Epithelial cell of esophagus (primary cell): ENCODE measurements at regions not wholly inside any gene's neighbourhood (a gene's known extent, or its start where the extent isn't known, plus 50 kb on each side); places are given as distances from the start of the nearest gene placed in this dataset.
A peak's percentile ranks its signal among the peaks of the same experiment; 100 is the strongest.
"Not testable (repeated sequence)": the region's sequence is repeated elsewhere in the genome, so short reads cannot be mapped to it uniquely, and the experiment has no call there.

ENCODE experiments used
- DNase-seq: peaks from one replicate; pipeline ENCODE4 v3.0.0; 2010; ENCODE audit warnings: low read depth
- H3K4me3 ChIP-seq: 2 replicates; pipeline ENCODE4 v1.5.1; 2011; ENCODE audit warnings: mild to moderate bottlenecking, low read length, control low read depth
- TF ChIP-seq, protein P1 (sequence below): IDR thresholded peaks from 2 replicates; pipeline ENCODE4 v1.5.1; 2011; ENCODE audit warnings: low read depth, mild to moderate bottlenecking, low read length, control low read depth, inconsistent platforms; ENCODE audit not compliant: insufficient read depth; ENCODE audit errors: missing control alignments

DNA sequence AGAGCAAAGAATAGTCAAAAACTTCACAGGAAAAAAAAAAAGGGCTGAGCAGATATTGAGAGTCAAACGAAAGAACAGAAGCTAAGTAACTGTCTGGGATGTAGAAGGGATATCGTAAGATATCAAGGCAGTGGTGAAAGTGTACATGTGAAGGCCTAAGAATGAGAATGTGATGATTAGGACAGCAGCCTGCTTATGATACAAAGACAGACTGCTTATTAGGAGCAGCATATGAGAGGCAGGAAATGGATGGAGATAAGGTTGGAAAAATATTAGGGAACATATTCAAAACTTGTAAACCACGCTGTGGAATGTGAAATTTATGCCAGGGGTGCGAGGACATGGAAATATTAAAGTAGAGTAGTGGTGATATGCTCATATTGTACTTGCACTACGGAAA, 133.1 kb upstream of the FAM174A start:
- no peak for DNase-seq
- TF ChIP-seq, protein P1, sequence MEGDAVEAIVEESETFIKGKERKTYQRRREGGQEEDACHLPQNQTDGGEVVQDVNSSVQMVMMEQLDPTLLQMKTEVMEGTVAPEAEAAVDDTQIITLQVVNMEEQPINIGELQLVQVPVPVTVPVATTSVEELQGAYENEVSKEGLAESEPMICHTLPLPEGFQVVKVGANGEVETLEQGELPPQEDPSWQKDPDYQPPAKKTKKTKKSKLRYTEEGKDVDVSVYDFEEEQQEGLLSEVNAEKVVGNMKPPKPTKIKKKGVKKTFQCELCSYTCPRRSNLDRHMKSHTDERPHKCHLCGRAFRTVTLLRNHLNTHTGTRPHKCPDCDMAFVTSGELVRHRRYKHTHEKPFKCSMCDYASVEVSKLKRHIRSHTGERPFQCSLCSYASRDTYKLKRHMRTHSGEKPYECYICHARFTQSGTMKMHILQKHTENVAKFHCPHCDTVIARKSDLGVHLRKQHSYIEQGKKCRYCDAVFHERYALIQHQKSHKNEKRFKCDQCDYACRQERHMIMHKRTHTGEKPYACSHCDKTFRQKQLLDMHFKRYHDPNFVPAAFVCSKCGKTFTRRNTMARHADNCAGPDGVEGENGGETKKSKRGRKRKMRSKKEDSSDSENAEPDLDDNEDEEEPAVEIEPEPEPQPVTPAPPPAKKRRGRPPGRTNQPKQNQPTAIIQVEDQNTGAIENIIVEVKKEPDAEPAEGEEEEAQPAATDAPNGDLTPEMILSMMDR, result no peak
- H3K4me3 ChIP-seq, result no peak overlapping the region

DNA sequence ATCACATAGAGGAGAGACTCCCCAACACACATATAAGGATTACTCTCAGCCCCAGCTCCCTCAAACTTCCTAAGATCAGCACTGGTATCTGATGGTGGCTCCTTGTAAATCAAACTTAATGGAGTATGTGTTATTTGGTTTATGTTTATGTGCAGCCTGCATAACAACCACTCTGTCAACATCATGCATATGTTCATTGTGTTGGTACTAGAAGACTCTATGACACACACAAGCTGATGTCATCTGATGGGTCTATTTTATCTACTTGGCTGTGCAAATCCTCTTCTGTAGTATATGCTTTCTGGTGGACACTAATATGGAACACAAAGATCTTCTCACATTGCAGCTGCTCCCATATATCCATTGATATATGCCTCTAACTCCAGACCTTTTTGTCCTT, 134.0 kb upstream of the FAM174A start:
- TF ChIP-seq, protein P1, result no peak

DNA sequence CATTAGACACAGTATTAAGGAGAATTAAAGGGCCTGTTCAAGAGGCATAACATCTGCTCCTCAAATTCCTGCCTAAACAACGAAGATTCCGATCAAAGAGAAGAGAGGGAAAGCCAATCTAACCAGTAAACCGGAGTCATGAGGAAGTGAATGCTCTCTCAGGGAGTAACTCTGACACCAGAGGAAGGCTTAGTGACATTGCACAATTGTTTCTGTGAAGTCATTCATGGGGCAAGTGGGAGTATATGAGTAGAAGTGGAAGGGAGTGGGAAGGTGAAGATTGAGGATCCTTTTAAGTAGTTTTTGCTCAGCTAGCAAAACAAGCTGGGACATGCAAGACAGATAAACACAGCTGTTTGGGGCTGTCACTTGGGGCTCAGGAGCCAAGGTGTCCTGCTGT, 136.4 kb upstream of the FAM174A start:
- not testable (repeated sequence) for H3K4me3 ChIP-seq
- peak; percentile 24 for DNase-seq

More for the DNA sequence above, 134.0 kb upstream of the FAM174A start:
- no peak for DNase-seq
- no peak overlapping the region for H3K4me3 ChIP-seq

DNA sequence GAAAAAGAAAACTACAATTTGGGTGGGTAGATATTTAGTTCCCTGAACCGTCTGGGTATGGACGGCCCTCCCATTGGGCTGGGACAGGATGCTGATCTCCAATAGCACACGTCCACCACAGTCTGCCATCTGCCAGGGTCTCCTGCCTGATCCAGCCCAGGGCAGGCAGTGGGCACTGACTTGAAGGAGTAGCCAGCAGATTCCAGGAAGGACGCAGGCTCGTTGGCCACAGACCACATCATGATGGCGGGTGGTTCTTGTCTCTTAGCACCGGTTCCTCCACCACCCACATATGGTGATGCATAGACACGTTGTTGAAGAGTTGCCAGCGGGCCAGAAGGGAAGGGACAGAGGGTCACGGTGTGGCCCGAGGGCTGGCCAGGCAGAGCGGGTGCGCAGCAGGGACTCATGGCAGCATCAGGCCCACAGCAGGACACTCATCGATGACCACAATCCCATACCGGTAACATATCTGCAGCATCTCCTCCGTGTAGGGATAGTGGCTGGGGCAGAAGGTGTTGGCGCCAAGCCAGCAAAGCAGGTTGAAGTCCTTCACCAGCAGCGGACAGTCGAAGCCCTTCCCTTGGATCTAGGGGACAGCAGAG, 155.8 kb upstream of the FAM174A start:
- DNase-seq, H3K4me3 ChIP-seq: not testable (repeated sequence)

DNA sequence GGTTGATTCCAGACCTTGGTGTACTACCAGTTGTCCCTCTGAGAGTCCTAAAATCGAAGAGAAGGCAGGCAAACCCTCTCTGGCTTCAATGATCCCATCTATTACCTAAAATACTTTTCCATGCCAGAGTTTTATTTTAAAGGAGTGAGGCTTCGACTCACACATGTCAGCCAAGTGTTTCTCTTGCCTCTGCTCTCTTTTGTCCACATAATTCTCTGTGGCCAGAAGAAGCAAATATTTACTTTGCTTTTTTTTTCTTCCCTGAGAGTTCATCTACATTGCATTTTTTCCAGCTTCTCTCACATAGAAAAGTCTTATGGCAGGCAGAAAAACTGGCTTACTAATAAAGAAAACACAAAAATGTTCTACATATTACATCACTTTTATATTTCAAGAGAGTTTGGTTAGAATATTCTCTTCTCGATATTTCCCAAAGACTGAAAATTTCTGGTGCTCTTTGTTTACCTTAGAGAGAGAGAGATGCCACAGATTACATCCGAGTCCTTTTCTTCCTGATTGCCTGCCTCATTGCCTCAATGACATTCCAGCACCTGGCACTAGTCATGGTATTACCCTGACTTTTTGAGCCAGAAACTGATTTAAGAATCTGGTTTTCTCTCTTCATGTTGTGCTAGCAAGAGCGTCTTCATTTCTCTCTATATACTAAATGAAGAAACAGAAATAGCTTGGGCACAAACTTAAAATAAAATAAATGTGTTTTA, 170.3 kb upstream of the FAM174A start:
- DNase-seq, H3K4me3 ChIP-seq: not testable (repeated sequence)

DNA sequence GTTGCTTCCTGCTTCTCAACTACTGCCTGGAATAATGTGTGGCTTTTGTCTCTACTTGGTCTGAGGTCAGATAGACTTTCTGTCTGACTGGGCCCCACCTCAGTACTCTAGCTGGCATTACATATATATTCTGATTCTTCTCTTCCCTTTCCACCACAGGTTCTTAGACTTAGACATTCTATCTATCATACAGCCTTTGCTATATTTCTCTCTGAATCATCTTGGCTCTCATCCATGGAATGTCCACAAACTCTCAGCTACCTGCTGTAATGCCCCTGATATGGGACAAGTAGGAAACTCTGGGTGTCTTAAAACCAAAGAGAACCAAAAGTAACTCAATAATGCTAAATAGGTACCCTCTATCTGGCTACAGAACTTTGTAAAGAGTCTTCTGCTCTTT, 170.8 kb upstream of the FAM174A start:
- not testable (repeated sequence) for DNase-seq, H3K4me3 ChIP-seq

DNA sequence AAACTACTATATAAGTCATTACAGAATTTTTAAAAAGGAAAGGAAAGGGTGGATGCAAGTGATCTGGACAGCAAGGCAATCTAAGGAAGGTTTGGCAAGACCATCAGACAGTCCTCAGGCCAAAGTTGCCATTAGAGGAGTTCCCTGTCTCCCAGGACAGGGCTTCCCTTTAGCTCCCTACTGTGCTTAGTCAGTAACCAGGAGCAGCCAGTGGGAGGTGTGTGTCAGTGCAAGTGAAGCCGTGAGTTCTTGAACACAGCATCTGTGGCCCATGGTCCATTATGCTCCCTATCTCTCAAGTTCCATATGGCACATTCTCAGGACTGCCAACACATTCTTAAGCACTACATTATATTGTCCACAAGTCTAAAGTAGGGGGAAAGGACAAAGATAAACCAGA, 175.2 kb upstream of the FAM174A start:
- H3K4me3 ChIP-seq, DNase-seq: not testable (repeated sequence)

DNA sequence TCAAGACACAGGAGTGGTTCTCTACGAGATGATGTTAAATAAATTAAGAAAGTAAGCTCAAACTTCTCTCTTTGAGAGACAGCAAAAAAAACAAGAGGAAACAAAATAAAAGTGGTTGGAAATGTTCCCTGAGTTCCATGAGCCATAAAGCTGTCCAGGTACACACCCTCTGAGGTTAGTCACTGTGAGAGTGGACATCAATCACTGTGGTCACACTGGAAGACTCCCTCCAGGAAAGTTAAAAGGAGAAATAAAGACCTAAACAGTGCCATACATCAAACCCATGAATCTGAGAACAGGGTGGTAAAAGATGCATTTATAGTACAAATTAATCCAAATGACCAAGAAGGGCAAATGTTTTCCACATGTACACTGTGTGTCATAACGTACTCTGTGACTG, 188.9 kb upstream of the FAM174A start:
- not testable (repeated sequence) for DNase-seq

DNA sequence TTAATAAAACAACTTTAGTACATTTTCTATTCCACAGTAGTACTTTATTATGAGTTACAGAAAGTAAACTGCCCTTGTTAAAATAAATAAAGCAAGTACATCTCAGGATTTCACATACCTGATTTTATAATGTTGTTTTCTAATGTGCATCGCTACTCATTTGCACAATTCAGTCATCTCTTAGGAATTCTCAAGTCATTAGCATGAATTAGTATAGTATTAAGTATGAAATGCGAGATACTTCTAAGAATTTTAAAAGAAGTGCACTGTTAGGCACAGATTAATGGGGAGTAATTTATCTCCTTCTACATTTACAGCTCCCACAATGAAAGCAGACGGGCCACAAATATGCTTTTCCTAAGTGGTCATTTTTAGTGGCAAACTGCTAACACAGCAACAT, 193.7 kb upstream of the FAM174A start:
- not testable (repeated sequence) for DNase-seq, H3K4me3 ChIP-seq

More for the DNA sequence above, 188.9 kb upstream of the FAM174A start:
- not testable (repeated sequence) for H3K4me3 ChIP-seq

DNA sequence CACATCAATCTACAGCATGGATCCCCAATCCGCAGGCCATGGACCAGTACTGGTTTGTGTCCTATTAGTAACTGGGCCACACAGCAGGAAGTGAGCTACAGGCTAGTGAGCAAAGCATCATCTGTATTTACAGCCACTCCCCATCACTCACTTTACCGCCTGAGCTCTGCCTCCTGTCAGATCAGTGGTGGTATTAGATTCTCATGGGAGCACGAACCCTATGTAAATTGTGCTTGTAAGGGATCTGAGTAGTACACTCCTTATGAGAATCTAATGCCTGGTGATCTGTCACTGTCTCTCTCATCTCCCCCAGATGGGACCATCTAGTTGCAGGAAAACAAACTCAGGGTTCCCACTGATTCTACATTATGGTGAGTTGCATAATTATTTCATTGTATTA, 212.7 kb upstream of the FAM174A start:
- DNase-seq, result no peak
- TF ChIP-seq, protein P1, result no peak
- no peak overlapping the region for H3K4me3 ChIP-seq

DNA sequence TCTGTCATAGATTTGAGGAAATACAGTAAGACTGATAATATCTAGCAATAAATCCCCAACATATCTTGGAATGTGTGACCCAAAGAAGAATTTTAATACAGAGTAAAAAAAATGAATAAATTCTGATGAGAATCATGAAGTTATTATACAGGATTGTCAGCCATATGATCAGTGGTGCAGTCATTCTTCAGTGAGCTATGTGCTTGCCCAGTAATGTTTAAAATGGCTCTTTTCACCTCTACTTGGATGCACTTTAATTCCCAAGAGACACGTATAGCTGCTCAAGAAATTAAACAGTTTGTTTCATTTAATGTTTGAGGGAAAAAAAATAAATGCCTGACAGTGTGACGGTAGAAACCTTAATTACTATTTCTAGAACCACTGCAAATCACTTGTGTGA, 215.3 kb upstream of the FAM174A start:
- DNase-seq, result no peak
- no peak overlapping the region for H3K4me3 ChIP-seq
- TF ChIP-seq, protein P1, result no peak
